ENCODE measurements at regions not wholly inside any gene's neighbourhood (a gene's known extent, or its start where the extent isn't known, plus 50 kb on each side); places are given as distances from the start of the nearest gene placed in this dataset.

- no peaks in the 10 kb centered on the region for H3K36me3 Mint-ChIP-seq (ENCODE audit: low read depth)
- no peak for DNase-seq
- H3K27ac Mint-ChIP-seq = no peak overlapping the region
- CTCF ChIA-PET = no interaction called here
- H3K9me3 Mint-ChIP-seq (ENCODE audit: insufficient read depth) = no peaks in the 10 kb centered on the region
- no peak for ATAC-seq
- no peaks in the 10 kb centered on the region for H3K27me3 Mint-ChIP-seq (ENCODE audit: low read depth)
- no peaks in the 10 kb centered on the region for H3K4me1 Mint-ChIP-seq (ENCODE audit: low read depth)
- POLR2A ChIA-PET = no interaction called here
- H3K4me3 Mint-ChIP-seq = no peak overlapping the region
Measured at GRCh38 chr2:41222593-41222992, 770.7 kb upstream of the SLC8A1 start.

- no peaks in the 10 kb centered on the region for H3K4me1 Mint-ChIP-seq (ENCODE audit: low read depth)
- ATAC-seq = no peak
- POLR2A ChIA-PET = no interaction called here
Measured at GRCh38 chr2:41234093-41234492, 782.2 kb upstream of the SLC8A1 start.

DNA sequence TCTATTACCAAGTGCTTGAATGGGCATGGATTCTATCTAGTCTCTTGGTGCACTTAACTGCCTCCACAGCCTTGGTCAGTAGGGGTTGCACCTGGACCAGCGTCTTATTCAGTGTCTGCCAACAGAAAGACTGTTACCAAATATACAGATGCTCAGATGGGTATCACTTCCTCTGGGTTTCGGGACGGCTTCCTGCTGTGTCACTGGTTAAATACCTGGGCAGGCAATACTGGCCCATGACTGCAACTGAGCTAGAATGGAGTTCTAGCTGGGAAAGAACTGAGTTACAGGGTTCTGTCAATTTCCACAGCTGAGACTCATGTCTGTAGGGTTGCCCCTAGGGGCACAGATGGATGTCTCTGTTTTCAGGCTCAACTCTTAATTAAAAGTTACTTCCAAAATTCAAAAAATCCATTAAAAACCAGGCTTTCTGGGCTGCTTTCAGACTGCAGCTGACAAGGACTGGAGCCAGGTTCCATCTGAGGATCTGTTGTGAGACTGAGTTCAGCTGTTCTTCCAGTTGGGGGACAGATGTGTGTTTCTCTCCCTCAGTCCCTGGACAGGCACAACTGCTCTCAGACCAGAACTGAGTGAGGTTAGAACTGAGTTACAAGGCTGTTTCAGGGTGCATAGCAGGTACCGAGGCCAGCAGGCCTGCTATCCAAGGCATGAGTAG lies 789.6 kb upstream of the SLC8A1 start:
- DNase-seq = no peak
- Mint-ChIP-seq H3K27me3 (ENCODE audit: low read depth) (no peaks in the 10 kb centered on the region), H3K36me3 (ENCODE audit: low read depth) (no peaks in the 10 kb centered on the region), H3K27ac (no peak overlapping the region), H3K4me3 (no peak overlapping the region), H3K4me1 (ENCODE audit: low read depth) (no peaks in the 10 kb centered on the region), H3K9me3 (ENCODE audit: insufficient read depth) (no peaks in the 10 kb centered on the region)
- ChIA-PET CTCF (no interaction called here), POLR2A (no interaction called here)
- no peak for ATAC-seq

More at GRCh38 chr2:41234093-41234492, 782.2 kb upstream of the SLC8A1 start:
- Mint-ChIP-seq H3K36me3 (ENCODE audit: low read depth) (no peaks in the 10 kb centered on the region), H3K27ac (no peak overlapping the region), H3K27me3 (ENCODE audit: low read depth) (no peaks in the 10 kb centered on the region), H3K9me3 (ENCODE audit: insufficient read depth) (no peaks in the 10 kb centered on the region), H3K4me3 (no peak overlapping the region)
- CTCF ChIA-PET = no interaction called here
- DNase-seq = no peak

- CTCF ChIA-PET = no interaction called here
- H3K4me3 Mint-ChIP-seq = no peak overlapping the region
- no peaks in the 10 kb centered on the region for H3K9me3 Mint-ChIP-seq (ENCODE audit: insufficient read depth)
Measured at GRCh38 chr2:41242001-41242331, 790.1 kb upstream of the SLC8A1 start.

GRCh38 chr2:41267929-41268659 lies 779.7 kb upstream of the PKDCC start:
- H3K27ac Mint-ChIP-seq = no peak overlapping the region
- H3K36me3 Mint-ChIP-seq (ENCODE audit: low read depth) = no peaks in the 10 kb centered on the region
- no peaks in the 10 kb centered on the region for H3K27me3 Mint-ChIP-seq (ENCODE audit: low read depth)
- H3K9me3 Mint-ChIP-seq (ENCODE audit: insufficient read depth) = no peaks in the 10 kb centered on the region
- ATAC-seq = no peak
- DNase-seq = no peak
- ChIA-PET CTCF (no interaction called here), POLR2A (no interaction called here)
- no peaks in the 10 kb centered on the region for H3K4me1 Mint-ChIP-seq (ENCODE audit: low read depth)
- no peak overlapping the region for H3K4me3 Mint-ChIP-seq

More at GRCh38 chr2:41242001-41242331, 790.1 kb upstream of the SLC8A1 start:
- H3K36me3 Mint-ChIP-seq (ENCODE audit: low read depth) = no peaks in the 10 kb centered on the region
- POLR2A ChIA-PET = no interaction called here
- ATAC-seq (no peak), DNase-seq (no peak)
- H3K4me1 Mint-ChIP-seq (ENCODE audit: low read depth) = no peaks in the 10 kb centered on the region
- no peak overlapping the region for H3K27ac Mint-ChIP-seq
- H3K27me3 Mint-ChIP-seq (ENCODE audit: low read depth) = no peaks in the 10 kb centered on the region

DNA sequence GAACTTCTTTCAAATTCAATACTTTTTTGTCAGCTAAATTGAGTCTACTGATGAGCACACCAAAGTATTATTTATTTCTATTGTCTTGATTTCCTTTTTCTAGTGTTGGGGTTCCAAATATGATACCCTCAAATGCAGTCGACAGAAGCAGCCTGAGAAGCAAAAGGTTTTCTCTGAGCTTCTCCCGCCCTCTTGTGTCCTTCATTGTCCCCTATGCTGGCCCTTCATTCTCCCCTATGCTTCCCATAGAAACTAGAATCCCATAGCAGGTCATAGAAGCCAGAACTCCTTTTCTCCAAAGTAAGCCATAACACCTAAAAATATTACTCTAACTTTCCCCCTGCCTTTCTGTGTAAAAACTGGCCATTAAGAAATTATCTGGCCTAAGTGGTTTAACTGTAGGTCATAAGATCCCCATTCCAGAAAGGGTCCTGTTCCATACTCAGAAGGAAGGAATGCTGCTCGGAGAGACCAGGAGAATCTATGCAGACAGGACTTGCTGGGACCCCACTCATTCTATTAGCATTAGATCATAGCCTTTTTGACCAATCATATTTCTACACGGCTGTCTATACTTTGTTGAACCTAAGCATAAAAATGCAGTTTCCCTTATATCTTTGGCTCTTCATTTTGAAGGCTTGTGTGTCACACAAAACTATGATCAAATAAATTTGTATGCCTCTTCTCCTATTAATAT lies 764.6 kb upstream of the PKDCC start:
- no peak for DNase-seq
- Mint-ChIP-seq H3K9me3 (ENCODE audit: insufficient read depth) (peaks cover 3% of the 10 kb centered on the region), H3K4me3 (no peak overlapping the region), H3K27ac (no peak overlapping the region), H3K4me1 (ENCODE audit: low read depth) (no peaks in the 10 kb centered on the region), H3K36me3 (ENCODE audit: low read depth) (no peaks in the 10 kb centered on the region), H3K27me3 (ENCODE audit: low read depth) (no peaks in the 10 kb centered on the region)
- ATAC-seq = no peak
- ChIA-PET CTCF (no interaction called here), POLR2A (no interaction called here)

GRCh38 chr2:41293491-41293890 lies 754.3 kb upstream of the PKDCC start:
- ChIA-PET CTCF (no interaction called here), POLR2A (no interaction called here)
- Mint-ChIP-seq H3K27me3 (ENCODE audit: low read depth) (no peaks in the 10 kb centered on the region), H3K36me3 (ENCODE audit: low read depth) (no peaks in the 10 kb centered on the region), H3K4me1 (ENCODE audit: low read depth) (no peaks in the 10 kb centered on the region), H3K4me3 (no peak overlapping the region), H3K27ac (no peak overlapping the region), H3K9me3 (ENCODE audit: insufficient read depth) (no peaks in the 10 kb centered on the region)
- DNase-seq (no peak), ATAC-seq (no peak)

DNA sequence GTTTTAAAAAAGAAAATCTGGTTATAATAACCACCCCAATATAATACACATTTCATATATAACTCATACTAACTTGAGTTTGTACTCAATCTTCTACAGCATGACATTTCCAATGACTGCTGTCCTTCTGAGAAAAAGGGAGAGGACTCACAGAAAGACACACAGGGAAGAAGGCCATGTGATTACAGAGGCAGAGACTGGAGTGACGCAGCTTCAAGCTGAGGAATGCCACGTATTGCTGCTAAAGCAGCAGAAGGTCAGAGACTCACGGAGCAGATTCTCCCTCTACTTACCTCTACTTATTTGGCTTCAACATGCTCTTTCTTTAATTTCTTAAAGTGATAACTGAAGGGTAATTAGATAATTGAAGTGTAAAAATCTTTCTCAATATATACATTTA lies 753.5 kb upstream of the PKDCC start:
- no peak overlapping the region for H3K4me3 Mint-ChIP-seq
- H3K27ac Mint-ChIP-seq = no peak overlapping the region
- H3K9me3 Mint-ChIP-seq (ENCODE audit: insufficient read depth) = no peaks in the 10 kb centered on the region
- no peaks in the 10 kb centered on the region for H3K4me1 Mint-ChIP-seq (ENCODE audit: low read depth)
- ChIA-PET POLR2A (no interaction called here), CTCF (no interaction called here)
- H3K36me3 Mint-ChIP-seq (ENCODE audit: low read depth) = no peaks in the 10 kb centered on the region
- ATAC-seq (no peak), DNase-seq (no peak)
- no peaks in the 10 kb centered on the region for H3K27me3 Mint-ChIP-seq (ENCODE audit: low read depth)

- CTCF ChIA-PET = no interaction called here
- ATAC-seq = no peak
- no peaks in the 10 kb centered on the region for H3K4me1 Mint-ChIP-seq (ENCODE audit: low read depth)
Measured at GRCh38 chr2:41313082-41313481, 734.7 kb upstream of the PKDCC start.

DNA sequence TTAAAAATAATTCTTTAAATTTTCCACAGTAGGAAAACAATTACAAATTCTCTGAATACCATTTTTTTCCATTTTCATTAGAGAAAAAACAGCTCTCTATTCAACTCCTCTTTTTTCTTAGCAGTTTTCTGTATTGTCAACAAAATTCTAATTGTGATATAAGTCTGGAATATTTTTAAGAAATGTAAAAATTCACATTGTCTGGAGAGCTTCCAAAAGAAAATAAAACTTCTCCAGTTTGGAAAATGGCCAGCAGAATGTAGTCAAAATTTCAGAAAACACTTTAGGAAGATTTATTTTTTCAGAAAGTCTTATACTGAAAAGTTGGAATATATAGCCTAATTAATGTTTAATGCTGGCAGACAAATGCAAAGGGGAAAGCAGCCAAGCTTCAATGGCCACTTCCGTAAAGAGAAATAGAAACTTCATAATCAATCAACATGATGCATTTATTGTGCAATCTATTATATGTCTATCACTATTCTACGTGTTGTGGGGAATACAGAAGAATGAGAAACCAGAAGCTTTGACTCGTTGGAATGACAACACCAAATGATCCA lies 733.2 kb upstream of the PKDCC start:
- Mint-ChIP-seq H3K9me3 (ENCODE audit: insufficient read depth) (no peaks in the 10 kb centered on the region), H3K4me3 (no peak overlapping the region), H3K27me3 (ENCODE audit: low read depth) (no peaks in the 10 kb centered on the region), H3K36me3 (ENCODE audit: low read depth) (no peaks in the 10 kb centered on the region), H3K27ac (no peak overlapping the region), H3K4me1 (ENCODE audit: low read depth) (no peaks in the 10 kb centered on the region)
- no peak for ATAC-seq
- DNase-seq = no peak
- ChIA-PET POLR2A (no interaction called here), CTCF (no interaction called here)

More at GRCh38 chr2:41313082-41313481, 734.7 kb upstream of the PKDCC start:
- no peak for DNase-seq
- Mint-ChIP-seq H3K4me3 (no peak overlapping the region), H3K9me3 (ENCODE audit: insufficient read depth) (no peaks in the 10 kb centered on the region), H3K27ac (no peak overlapping the region), H3K36me3 (ENCODE audit: low read depth) (no peaks in the 10 kb centered on the region), H3K27me3 (ENCODE audit: low read depth) (no peaks in the 10 kb centered on the region)
- POLR2A ChIA-PET = no interaction called here

DNA sequence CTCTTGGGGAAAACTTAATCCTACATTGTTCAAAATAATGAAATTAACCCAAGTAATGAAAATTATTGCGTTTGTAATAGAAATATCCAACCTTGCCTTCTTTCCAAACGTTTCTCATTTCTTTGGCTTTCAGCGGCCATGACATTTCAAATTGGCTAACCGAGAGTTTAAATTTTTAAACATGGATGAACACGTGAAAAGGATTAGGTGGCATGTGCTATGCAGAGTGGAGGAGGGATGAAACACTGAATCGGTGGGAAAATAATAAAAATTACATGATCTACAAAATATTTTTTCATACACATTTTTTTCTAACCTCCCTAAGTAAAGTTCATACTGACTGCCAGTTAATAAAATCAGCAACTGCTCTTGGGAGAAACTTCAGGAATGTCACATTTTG lies 728.4 kb upstream of the PKDCC start:
- H3K4me1 Mint-ChIP-seq (ENCODE audit: low read depth) = no peaks in the 10 kb centered on the region
- DNase-seq (no peak), ATAC-seq (no peak)
- no peaks in the 10 kb centered on the region for H3K9me3 Mint-ChIP-seq (ENCODE audit: insufficient read depth)
- H3K4me3 Mint-ChIP-seq = no peak overlapping the region
- H3K27me3 Mint-ChIP-seq (ENCODE audit: low read depth) = no peaks in the 10 kb centered on the region
- H3K36me3 Mint-ChIP-seq (ENCODE audit: low read depth) = no peaks in the 10 kb centered on the region
- CTCF ChIA-PET = no interaction called here
- H3K27ac Mint-ChIP-seq = no peak overlapping the region
- POLR2A ChIA-PET = no interaction called here

GRCh38 chr2:41320491-41320890 lies 727.3 kb upstream of the PKDCC start:
- Mint-ChIP-seq H3K36me3 (ENCODE audit: low read depth) (no peaks in the 10 kb centered on the region), H3K27ac (no peak overlapping the region), H3K4me1 (ENCODE audit: low read depth) (no peaks in the 10 kb centered on the region), H3K4me3 (no peak overlapping the region), H3K9me3 (ENCODE audit: insufficient read depth) (no peaks in the 10 kb centered on the region), H3K27me3 (ENCODE audit: low read depth) (no peaks in the 10 kb centered on the region)
- DNase-seq = no peak
- ATAC-seq = no peak
- ChIA-PET POLR2A (no interaction called here), CTCF (no interaction called here)
